K562 (cell line): ENCODE measurements at regions not wholly inside any gene's neighbourhood (a gene's known extent, or its start where the extent isn't known, plus 50 kb on each side); places are given as distances from the start of the nearest gene placed in this dataset.

Experiments
- GATAD2B ChIP-seq: fragments of 450-650 bp; IDR thresholded peaks from 2 replicates; pipeline ENCODE4 v1.6.1; 2017; ENCODE audit warnings: mild to moderate bottlenecking, borderline replicate concordance
- HIVEP1 ChIP-seq: fragments of 250-450 bp; sonication (Bioruptor Pico); IDR thresholded peaks from 2 replicates; pipeline ENCODE4 v1.4.0; 2020; ENCODE audit warnings: mild to moderate bottlenecking
- HMGN3 ChIP-seq: IDR thresholded peaks from 2 replicates; pipeline ENCODE4 v1.6.1; 2011; ENCODE audit warnings: borderline replicate concordance, low read depth, mild to moderate bottlenecking, mixed read lengths, low read length; ENCODE audit not compliant: insufficient read length; ENCODE audit errors: extremely low read depth
- KDM1A ChIP-seq, 2 experiments: fragments of 450-650 bp; IDR thresholded peaks; 2 replicates each; pipeline ENCODE4 v1.6.1; 2016; ENCODE audit warnings: mild to moderate bottlenecking in 2 of 2
- LCOR ChIP-seq: sonication (generic); formaldehyde crosslinking; IDR thresholded peaks from 2 replicates; pipeline ENCODE4 v1.8.0; 2022; ENCODE audit warnings: mild to moderate bottlenecking, missing genetic modification reagents
- MAFF ChIP-seq: IDR thresholded peaks from 2 replicates; pipeline ENCODE4 v1.6.1; 2012; ENCODE audit warnings: low read length, improper control_type of control experiment
- NCOR1 ChIP-seq: fragments of 450-650 bp; IDR thresholded peaks from 2 replicates; pipeline ENCODE4 v1.6.1; 2016; ENCODE audit warnings: mild to moderate bottlenecking, moderate library complexity
- NFIX ChIP-seq: fragments of 250-450 bp; sonication (Bioruptor Pico); IDR thresholded peaks from 2 replicates; pipeline ENCODE4 v1.4.0; 2020; ENCODE audit warnings: low read depth, mild to moderate bottlenecking, moderate library complexity
- NR1H2 ChIP-seq: sonication (generic); formaldehyde crosslinking; IDR thresholded peaks from 2 replicates; pipeline ENCODE4 v1.4.0; 2020; ENCODE audit warnings: mild to moderate bottlenecking, missing genetic modification reagents
- SMARCE1 ChIP-seq: fragments of 450-650 bp; IDR thresholded peaks from 2 replicates; pipeline ENCODE4 v1.7.1; 2016; ENCODE audit warnings: mild to moderate bottlenecking
- SRSF1 ChIP-seq: fragments of 200-400 bp; formaldehyde crosslinking; IDR thresholded peaks from 2 replicates; pipeline ENCODE4 v1.6.1; 2017; ENCODE audit warnings: mild to moderate bottlenecking, low read depth, low read length, moderate library complexity
- XRCC4 ChIP-seq: IDR thresholded peaks from one replicate; pipeline ENCODE4 v1.6.1; 2011; ENCODE audit not compliant: insufficient read depth, insufficient read length; ENCODE audit errors: extremely low read depth
- ZNF551 ChIP-seq: fragments of 250-450 bp; sonication (Bioruptor Pico); IDR thresholded peaks from 2 replicates; pipeline ENCODE4 v1.5.0; 2021; ENCODE audit warnings: mild to moderate bottlenecking, moderate library complexity
- TF ChIP-seq, protein P1 (sequence below): sonication (generic); formaldehyde crosslinking; IDR thresholded peaks from 2 replicates; pipeline ENCODE4 v1.8.1; 2023; ENCODE audit warnings: mild to moderate bottlenecking, missing genetic modification reagents
- TF ChIP-seq, protein P2 (sequence below): fragments of 250-450 bp; sonication (Bioruptor Pico); IDR thresholded peaks from 2 replicates; pipeline ENCODE4 v1.8.0; 2021; ENCODE audit warnings: moderate library complexity, mild to moderate bottlenecking, inconsistent platforms
- TF ChIP-seq, protein P3 (sequence below): fragments of 250-450 bp; sonication (Bioruptor Pico); IDR thresholded peaks from 2 replicates; pipeline ENCODE4 v1.5.0; 2021; ENCODE audit warnings: mild to moderate bottlenecking, borderline replicate concordance

DNA sequence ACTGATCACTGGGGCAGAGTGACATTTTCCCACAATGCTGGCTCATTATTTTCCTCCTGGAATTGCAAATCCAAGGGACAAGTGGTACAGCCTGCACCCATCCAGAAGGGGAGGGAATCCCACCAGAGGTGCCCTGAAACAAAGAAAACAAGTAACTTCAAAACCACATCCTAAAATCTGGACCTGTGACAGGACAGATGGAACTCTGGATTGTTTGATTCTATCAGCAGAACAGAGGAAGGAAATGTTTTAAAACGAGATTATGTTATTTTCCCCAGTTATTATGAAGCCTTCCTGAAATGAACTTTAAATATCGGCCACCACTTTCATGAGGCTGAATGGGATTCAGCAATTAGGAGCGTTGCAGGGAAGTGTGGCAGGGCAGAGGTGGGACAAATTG is 62.2 kb upstream of the ECHDC3 start (continued):
- TF ChIP-seq, protein P1, sequence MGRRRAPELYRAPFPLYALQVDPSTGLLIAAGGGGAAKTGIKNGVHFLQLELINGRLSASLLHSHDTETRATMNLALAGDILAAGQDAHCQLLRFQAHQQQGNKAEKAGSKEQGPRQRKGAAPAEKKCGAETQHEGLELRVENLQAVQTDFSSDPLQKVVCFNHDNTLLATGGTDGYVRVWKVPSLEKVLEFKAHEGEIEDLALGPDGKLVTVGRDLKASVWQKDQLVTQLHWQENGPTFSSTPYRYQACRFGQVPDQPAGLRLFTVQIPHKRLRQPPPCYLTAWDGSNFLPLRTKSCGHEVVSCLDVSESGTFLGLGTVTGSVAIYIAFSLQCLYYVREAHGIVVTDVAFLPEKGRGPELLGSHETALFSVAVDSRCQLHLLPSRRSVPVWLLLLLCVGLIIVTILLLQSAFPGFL (CRISPR knock-in tag): no peak
- no peak for TF ChIP-seq NCOR1
- TF ChIP-seq HMGN3: no peak
- TF ChIP-seq LCOR (CRISPR knock-in tag): no peak
- TF ChIP-seq KDM1A (IDR thresholded peaks at IDR 0.05): no peak
- TF ChIP-seq SMARCE1: no peak
- no peak for TF ChIP-seq MAFF
- TF ChIP-seq, protein P2, sequence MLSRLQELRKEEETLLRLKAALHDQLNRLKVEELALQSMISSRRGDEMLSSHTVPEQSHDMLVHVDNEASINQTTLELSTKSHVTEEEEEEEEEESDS (CRISPR knock-in tag): no peak
- no peak for TF ChIP-seq SRSF1
- no peak for TF ChIP-seq HIVEP1
- no peak for TF ChIP-seq GATAD2B
- TF ChIP-seq NFIX (CRISPR knock-in tag): no peak
- no peak for TF ChIP-seq ZNF551 (CRISPR knock-in tag)
- no peak for TF ChIP-seq XRCC4
- no peak for TF ChIP-seq NR1H2
- TF ChIP-seq, protein P3, sequence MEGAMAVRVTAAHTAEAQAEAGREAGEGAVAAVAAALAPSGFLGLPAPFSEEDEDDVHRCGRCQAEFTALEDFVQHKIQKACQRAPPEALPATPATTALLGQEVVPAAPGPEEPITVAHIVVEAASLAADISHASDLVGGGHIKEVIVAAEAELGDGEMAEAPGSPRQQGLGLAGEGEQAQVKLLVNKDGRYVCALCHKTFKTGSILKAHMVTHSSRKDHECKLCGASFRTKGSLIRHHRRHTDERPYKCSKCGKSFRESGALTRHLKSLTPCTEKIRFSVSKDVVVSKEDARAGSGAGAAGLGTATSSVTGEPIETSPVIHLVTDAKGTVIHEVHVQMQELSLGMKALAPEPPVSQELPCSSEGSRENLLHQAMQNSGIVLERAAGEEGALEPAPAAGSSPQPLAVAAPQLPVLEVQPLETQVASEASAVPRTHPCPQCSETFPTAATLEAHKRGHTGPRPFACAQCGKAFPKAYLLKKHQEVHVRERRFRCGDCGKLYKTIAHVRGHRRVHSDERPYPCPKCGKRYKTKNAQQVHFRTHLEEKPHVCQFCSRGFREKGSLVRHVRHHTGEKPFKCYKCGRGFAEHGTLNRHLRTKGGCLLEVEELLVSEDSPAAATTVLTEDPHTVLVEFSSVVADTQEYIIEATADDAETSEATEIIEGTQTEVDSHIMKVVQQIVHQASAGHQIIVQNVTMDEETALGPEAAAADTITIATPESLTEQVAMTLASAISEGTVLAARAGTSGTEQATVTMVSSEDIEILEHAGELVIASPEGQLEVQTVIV (CRISPR knock-in tag): no peak
